GM19043 (cell line): ENCODE measurements at regions not wholly inside any gene's neighbourhood (a gene's known extent, or its start where the extent isn't known, plus 50 kb on each side); places are given as distances from the start of the nearest gene placed in this dataset.

Experiments used
- ATAC-seq: cut with Tn5 transposase; IDR thresholded peaks from one replicate; pipeline ENCODE4 v1.9.1; 2021; ENCODE audit warnings: low read depth; ENCODE audit not compliant: unreplicated experiment

GRCh38 chr4:56104188-56104587, 155.4 kb downstream of the CEP135 start:
- ATAC-seq, result no peak

GRCh38 chr4:56102601-56103000, 153.9 kb downstream of the CEP135 start:
- no peak for ATAC-seq

GRCh38 chr4:56099378-56099786, 150.6 kb downstream of the CEP135 start:
- ATAC-seq, result no peak

GRCh38 chr4:56093576-56093975, 144.8 kb downstream of the CEP135 start:
- no peak for ATAC-seq

GRCh38 chr4:56092540-56092939, 143.8 kb downstream of the CEP135 start:
- ATAC-seq, result no peak

GRCh38 chr4:56086561-56086960, 137.8 kb downstream of the CEP135 start:
- no peak for ATAC-seq

GRCh38 chr4:56086073-56086541, 137.4 kb downstream of the CEP135 start:
- no peak for ATAC-seq

GRCh38 chr4:56085275-56085674, 136.5 kb downstream of the CEP135 start:
- ATAC-seq, result no peak

- ATAC-seq, result no peak
These were observed 136.1 kb downstream of the CEP135 start for GRCh38 chr4:56084851-56085250.
